ENCODE measurements at regions not wholly inside any gene's neighbourhood (a gene's known extent, or its start where the extent isn't known, plus 50 kb on each side); places are given as distances from the start of the nearest gene placed in this dataset.

DNA sequence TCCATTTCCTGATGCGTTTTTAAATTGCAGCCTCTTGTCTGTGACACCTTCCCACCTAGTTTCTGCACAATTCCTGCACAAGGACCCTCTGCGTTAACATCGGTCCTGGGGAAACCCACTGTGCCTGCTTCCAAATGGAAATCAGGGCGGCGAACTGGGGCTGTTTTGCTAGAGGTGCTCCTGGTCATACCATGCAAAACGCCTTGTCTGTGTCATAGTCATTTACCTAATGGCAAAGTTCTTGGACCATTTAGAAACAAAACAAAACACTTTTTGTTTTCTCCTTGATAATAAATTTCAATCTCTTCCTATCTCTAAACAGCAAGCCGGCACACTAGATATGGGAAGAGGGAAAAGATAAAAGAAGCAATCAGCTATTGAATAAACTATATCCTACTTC, 206.9 kb upstream of the KLF14 start:
- H3K4me1 Mint-ChIP-seq (ENCODE audit: low read depth) = peaks cover 11% of the 10 kb centered on the region
- no peak for DNase-seq (ENCODE audit: low spot score, unreplicated experiment)
- no peaks in the 10 kb centered on the region for H3K9me3 Mint-ChIP-seq (ENCODE audit: low read depth)
- H3K36me3 Mint-ChIP-seq (ENCODE audit: insufficient read depth) = no peaks in the 10 kb centered on the region
- no peak overlapping the region for H3K4me3 Mint-ChIP-seq (ENCODE audit: low read depth)
- H3K27ac Mint-ChIP-seq = no peak overlapping the region
- TF ChIP-seq, protein P1, sequence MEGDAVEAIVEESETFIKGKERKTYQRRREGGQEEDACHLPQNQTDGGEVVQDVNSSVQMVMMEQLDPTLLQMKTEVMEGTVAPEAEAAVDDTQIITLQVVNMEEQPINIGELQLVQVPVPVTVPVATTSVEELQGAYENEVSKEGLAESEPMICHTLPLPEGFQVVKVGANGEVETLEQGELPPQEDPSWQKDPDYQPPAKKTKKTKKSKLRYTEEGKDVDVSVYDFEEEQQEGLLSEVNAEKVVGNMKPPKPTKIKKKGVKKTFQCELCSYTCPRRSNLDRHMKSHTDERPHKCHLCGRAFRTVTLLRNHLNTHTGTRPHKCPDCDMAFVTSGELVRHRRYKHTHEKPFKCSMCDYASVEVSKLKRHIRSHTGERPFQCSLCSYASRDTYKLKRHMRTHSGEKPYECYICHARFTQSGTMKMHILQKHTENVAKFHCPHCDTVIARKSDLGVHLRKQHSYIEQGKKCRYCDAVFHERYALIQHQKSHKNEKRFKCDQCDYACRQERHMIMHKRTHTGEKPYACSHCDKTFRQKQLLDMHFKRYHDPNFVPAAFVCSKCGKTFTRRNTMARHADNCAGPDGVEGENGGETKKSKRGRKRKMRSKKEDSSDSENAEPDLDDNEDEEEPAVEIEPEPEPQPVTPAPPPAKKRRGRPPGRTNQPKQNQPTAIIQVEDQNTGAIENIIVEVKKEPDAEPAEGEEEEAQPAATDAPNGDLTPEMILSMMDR (IDR thresholded peaks at IDR 0.05; ENCODE audit: unreplicated experiment) = no peak
- no peaks in the 10 kb centered on the region for H3K27me3 Mint-ChIP-seq

DNA sequence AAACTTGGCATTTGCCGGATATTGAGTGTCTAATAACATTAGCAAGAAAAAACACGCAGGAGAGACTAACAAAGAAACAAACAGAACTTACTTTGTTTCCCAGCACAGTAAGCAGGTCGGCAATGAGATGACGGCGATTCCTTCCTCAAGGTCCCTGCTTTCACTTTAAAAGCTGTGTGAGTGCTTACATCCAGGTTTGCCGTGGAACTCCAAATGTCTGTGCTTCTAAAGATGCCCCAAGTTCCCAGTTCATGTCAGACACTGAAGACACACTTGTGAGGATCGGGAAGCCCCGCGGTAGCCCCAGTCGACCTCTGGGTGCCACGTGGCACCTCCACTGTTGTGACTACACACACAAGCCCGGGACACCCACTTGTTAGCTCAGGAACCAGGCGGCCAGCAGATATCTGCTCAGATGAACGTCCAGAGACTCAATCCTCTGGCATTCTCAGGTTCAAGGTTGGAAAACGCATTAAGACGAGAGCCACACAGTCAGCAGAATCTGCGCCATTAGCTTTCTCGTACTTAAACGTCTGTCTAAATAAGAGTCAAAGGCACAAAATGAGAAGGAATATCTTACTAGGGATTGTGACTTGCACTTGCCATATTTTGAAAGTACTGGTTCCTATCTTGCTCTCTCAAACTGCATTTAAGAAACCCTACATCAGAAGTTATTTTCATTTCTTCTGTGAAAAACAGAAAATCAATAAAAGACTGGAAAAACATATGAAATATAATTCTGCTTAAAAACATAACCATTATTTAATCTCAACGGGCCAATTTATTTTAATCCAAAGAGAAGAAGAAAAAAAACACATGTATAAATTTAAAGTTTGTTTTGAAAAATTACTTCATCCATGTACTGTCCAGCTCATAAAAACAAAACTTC, 207.6 kb upstream of the KLF14 start:
- TF ChIP-seq, protein P1 (IDR thresholded peaks at IDR 0.05; ENCODE audit: unreplicated experiment) = no peak
- H3K36me3 Mint-ChIP-seq (ENCODE audit: insufficient read depth) = no peaks in the 10 kb centered on the region
- no peaks in the 10 kb centered on the region for H3K9me3 Mint-ChIP-seq (ENCODE audit: low read depth)
- no peak overlapping the region for H3K4me3 Mint-ChIP-seq (ENCODE audit: low read depth)
- no peak for DNase-seq (ENCODE audit: low spot score, unreplicated experiment)
- peak overlapping the region; percentile 71 for H3K27ac Mint-ChIP-seq
- peaks cover 11% of the 10 kb centered on the region for H3K4me1 Mint-ChIP-seq (ENCODE audit: low read depth)
- H3K27me3 Mint-ChIP-seq = no peaks in the 10 kb centered on the region

DNA sequence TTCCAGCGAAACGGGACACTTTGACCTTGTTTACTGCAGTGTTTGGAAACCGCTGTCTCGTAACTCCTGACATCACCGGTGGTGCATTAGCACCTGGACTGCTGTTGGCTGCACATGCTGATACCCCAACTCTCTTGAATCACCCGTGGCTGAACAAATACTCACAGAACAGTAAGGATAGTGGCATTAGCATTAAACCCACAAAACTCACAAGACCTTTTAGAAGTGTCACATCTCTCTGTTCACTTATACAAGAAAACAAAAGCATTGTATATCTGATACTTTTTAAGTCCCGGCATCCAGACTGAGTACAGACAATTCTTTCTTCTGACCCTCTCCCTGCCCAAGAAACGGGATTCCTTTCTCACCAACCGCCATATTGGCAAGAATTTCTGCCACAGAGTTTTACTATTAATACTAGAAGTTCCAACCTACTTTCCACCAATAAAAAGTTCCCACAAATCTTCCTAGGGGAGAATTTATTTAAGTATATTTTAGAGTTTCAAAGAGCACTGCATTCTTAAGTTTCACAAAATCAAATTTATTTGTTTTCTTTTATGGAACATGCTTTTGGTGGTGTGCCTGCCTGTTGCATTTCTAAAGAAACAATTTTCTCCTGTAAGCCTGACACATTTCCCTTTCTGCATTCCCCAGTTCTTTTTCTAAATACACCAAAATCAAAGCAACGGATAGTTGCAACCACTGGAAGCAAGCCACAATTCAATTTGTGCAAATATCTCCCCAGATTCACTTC, 208.4 kb upstream of the KLF14 start:
- Mint-ChIP-seq H3K36me3 (ENCODE audit: insufficient read depth) (no peaks in the 10 kb centered on the region), H3K9me3 (ENCODE audit: low read depth) (no peaks in the 10 kb centered on the region), H3K27ac (no peak overlapping the region), H3K27me3 (no peaks in the 10 kb centered on the region), H3K4me1 (ENCODE audit: low read depth) (peaks cover 11% of the 10 kb centered on the region), H3K4me3 (ENCODE audit: low read depth) (no peak overlapping the region)
- TF ChIP-seq, protein P1 (IDR thresholded peaks at IDR 0.05; ENCODE audit: unreplicated experiment) = no peak
- DNase-seq (ENCODE audit: low spot score, unreplicated experiment) = no peak

DNA sequence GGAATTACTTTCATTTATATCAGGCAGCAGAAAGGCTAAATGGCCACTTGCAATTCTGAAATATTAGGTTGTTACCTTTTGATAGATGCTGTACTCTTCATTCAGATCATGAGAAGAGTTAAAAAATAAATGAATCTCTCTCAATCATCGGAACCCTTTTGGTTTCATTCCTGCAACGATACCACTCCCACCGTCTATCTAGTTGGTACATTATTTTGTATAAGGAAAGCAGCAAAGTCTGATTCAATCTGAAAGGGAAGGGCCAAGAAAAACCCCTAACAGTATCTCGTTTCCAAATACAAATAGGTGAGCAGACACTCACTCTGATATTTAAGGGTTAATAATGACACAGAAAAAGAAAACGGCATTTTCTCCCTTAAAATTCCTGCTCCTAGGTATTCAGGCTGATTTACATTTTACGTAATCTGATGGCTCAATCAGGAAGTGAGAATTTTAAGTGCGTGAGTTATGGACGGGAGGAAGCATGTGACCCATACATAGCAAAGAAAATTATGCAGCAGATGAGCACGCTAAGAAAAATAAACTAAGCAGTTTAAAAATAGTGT, 209.4 kb upstream of the KLF14 start:
- H3K27me3 Mint-ChIP-seq = no peaks in the 10 kb centered on the region
- no peak overlapping the region for H3K27ac Mint-ChIP-seq
- no peak overlapping the region for H3K4me3 Mint-ChIP-seq (ENCODE audit: low read depth)

DNA sequence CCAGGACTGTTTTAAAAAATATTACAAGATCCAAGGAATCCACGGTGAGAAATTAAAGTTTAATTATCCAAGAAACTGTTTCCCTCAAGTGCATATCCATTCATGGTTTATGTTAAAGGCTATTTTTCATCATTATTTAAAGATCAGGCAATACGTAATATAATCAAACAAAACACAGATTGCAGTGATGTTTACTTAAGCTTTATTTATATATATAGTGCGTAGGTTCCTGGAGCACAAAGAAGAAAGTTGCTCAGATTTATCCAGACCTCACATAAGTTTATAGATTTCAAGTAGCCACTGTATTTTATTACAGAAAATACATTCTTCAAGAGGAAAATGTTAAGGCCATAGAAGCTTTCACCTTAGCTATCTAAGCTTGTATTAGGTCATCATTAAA, 210.0 kb upstream of the KLF14 start:
- peaks cover 11% of the 10 kb centered on the region for H3K4me1 Mint-ChIP-seq (ENCODE audit: low read depth)
- H3K27ac Mint-ChIP-seq = no peak overlapping the region
- DNase-seq (ENCODE audit: low spot score, unreplicated experiment) = no peak
- no peaks in the 10 kb centered on the region for H3K27me3 Mint-ChIP-seq
- TF ChIP-seq, protein P1 (IDR thresholded peaks at IDR 0.05; ENCODE audit: unreplicated experiment) = no peak
- H3K4me3 Mint-ChIP-seq (ENCODE audit: low read depth) = no peak overlapping the region
- no peaks in the 10 kb centered on the region for H3K36me3 Mint-ChIP-seq (ENCODE audit: insufficient read depth)
- no peaks in the 10 kb centered on the region for H3K9me3 Mint-ChIP-seq (ENCODE audit: low read depth)

More for the DNA sequence above, 209.4 kb upstream of the KLF14 start:
- Mint-ChIP-seq H3K4me1 (ENCODE audit: low read depth) (peaks cover 11% of the 10 kb centered on the region), H3K36me3 (ENCODE audit: insufficient read depth) (no peaks in the 10 kb centered on the region), H3K9me3 (ENCODE audit: low read depth) (no peaks in the 10 kb centered on the region)
- TF ChIP-seq, protein P1 (IDR thresholded peaks at IDR 0.05; ENCODE audit: unreplicated experiment) = no peak
- DNase-seq (ENCODE audit: low spot score, unreplicated experiment) = no peak
